ENCODE measurements at regions not wholly inside any gene's neighbourhood (a gene's known extent, or its start where the extent isn't known, plus 50 kb on each side); places are given as distances from the start of the nearest gene placed in this dataset.

DNA sequence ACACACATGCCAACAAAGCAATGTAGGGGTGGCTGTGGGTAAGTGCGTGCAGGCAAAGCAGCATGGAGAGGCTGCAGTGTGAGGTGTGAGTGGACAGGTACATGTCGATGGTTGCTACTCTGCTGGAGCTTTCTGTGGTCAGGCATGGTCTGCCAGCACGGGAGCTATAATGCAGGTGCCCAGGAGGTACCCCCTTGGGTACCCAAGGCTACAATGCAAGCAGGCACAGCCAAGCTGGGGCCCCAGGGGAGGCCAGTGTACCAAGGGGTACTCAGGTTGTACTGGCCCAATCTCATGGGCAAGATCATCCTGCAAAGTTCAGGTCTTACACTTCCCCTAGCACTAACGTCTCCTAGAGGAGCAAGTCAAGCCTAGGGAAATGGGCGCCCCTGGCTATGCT lies 58.4 kb upstream of the IRAK1BP1 start:
- Histone ChIP-seq H3K4me1 (ENCODE audit: control insufficient read depth in 1 of 2, insufficient read depth in 2 of 2, low read depth in 1 of 2, low read length in 1 of 2) (no peaks in the 10 kb centered on the region), H4K20me1 (ENCODE audit: insufficient read depth) (no peaks in the 10 kb centered on the region), H3K9ac (no peak overlapping the region), H2AFZ (ENCODE audit: low read depth) (no peak overlapping the region), H3K27ac (ENCODE audit: low read depth in 2 of 2, low read length in 1 of 2) (no peak overlapping the region), H3F3A (replicated peaks; ENCODE audit: insufficient read depth) (no peaks in the 10 kb centered on the region), H3K9me3 (no peaks in the 10 kb centered on the region), H3K4me3 (ENCODE audit: low read depth in 2 of 2, low read length in 1 of 2) (no peak overlapping the region), H3K9me2 (no peaks in the 10 kb centered on the region), H3K79me2 (ENCODE audit: insufficient read depth) (no peaks in the 10 kb centered on the region), H3K4me2 (no peak overlapping the region), H3K36me3 (replicated peaks in 1 of 2; ENCODE audit: control insufficient read depth in 1 of 2, insufficient read depth in 2 of 2, low read length in 1 of 2) (no peaks in the 10 kb centered on the region), H3K27me3 (ENCODE audit: insufficient read depth) (no peaks in the 10 kb centered on the region; the same call in 1 of the 2 replicates)
- ChIA-PET CTCF (no interaction called here), POLR2A (no interaction called here)
- no peak for DNase-seq
- 11% methylated on average over 4 of the region's 5 CpGs for WGBS (ENCODE audit: low lambda C conversion rate)
- TF ChIP-seq NFIC (IDR thresholded peaks at IDR 0.05; ENCODE audit: borderline replicate concordance) (no peak), FOSL2 (IDR thresholded peaks at IDR 0.05; ENCODE audit: borderline replicate concordance, low read depth) (no peak), JUND (IDR thresholded peaks at IDR 0.05) (no peak), YY1 (IDR thresholded peaks at IDR 0.05; ENCODE audit: low read depth) (no peak), TAF1 (IDR thresholded peaks at IDR 0.05; ENCODE audit: borderline replicate concordance, low read depth, low read length) (no peak), RAD21 (IDR thresholded peaks at IDR 0.05; ENCODE audit: low read length) (no peak)
- TF ChIP-seq, protein P1, sequence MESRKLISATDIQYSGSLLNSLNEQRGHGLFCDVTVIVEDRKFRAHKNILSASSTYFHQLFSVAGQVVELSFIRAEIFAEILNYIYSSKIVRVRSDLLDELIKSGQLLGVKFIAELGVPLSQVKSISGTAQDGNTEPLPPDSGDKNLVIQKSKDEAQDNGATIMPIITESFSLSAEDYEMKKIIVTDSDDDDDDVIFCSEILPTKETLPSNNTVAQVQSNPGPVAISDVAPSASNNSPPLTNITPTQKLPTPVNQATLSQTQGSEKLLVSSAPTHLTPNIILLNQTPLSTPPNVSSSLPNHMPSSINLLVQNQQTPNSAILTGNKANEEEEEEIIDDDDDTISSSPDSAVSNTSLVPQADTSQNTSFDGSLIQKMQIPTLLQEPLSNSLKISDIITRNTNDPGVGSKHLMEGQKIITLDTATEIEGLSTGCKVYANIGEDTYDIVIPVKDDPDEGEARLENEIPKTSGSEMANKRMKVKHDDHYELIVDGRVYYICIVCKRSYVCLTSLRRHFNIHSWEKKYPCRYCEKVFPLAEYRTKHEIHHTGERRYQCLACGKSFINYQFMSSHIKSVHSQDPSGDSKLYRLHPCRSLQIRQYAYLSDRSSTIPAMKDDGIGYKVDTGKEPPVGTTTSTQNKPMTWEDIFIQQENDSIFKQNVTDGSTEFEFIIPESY (IDR thresholded peaks at IDR 0.05; ENCODE audit: borderline replicate concordance, low read depth) = no peak
- TF ChIP-seq, protein P2, sequence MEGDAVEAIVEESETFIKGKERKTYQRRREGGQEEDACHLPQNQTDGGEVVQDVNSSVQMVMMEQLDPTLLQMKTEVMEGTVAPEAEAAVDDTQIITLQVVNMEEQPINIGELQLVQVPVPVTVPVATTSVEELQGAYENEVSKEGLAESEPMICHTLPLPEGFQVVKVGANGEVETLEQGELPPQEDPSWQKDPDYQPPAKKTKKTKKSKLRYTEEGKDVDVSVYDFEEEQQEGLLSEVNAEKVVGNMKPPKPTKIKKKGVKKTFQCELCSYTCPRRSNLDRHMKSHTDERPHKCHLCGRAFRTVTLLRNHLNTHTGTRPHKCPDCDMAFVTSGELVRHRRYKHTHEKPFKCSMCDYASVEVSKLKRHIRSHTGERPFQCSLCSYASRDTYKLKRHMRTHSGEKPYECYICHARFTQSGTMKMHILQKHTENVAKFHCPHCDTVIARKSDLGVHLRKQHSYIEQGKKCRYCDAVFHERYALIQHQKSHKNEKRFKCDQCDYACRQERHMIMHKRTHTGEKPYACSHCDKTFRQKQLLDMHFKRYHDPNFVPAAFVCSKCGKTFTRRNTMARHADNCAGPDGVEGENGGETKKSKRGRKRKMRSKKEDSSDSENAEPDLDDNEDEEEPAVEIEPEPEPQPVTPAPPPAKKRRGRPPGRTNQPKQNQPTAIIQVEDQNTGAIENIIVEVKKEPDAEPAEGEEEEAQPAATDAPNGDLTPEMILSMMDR (IDR thresholded peaks at IDR 0.05) = no peak
- TF ChIP-seq, protein P3, sequence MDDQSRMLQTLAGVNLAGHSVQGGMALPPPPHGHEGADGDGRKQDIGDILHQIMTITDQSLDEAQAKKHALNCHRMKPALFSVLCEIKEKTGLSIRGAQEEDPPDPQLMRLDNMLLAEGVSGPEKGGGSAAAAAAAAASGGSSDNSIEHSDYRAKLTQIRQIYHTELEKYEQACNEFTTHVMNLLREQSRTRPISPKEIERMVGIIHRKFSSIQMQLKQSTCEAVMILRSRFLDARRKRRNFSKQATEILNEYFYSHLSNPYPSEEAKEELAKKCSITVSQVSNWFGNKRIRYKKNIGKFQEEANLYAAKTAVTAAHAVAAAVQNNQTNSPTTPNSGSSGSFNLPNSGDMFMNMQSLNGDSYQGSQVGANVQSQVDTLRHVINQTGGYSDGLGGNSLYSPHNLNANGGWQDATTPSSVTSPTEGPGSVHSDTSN (IDR thresholded peaks at IDR 0.05) = no peak

GRCh38 chr6:78810146-78810545 lies 57.2 kb upstream of the IRAK1BP1 start:
- Histone ChIP-seq H3K4me1 (ENCODE audit: control insufficient read depth in 1 of 2, insufficient read depth in 2 of 2, low read depth in 1 of 2, low read length in 1 of 2) (no peaks in the 10 kb centered on the region), H4K20me1 (ENCODE audit: insufficient read depth) (no peaks in the 10 kb centered on the region), H3F3A (replicated peaks; ENCODE audit: insufficient read depth) (no peaks in the 10 kb centered on the region), H3K9me3 (no peaks in the 10 kb centered on the region), H3K36me3 (replicated peaks in 1 of 2; ENCODE audit: control insufficient read depth in 1 of 2, insufficient read depth in 2 of 2, low read length in 1 of 2) (no peaks in the 10 kb centered on the region), H3K27me3 (ENCODE audit: insufficient read depth) (no peaks in the 10 kb centered on the region; the same call in 1 of the 2 replicates), H3K9ac (no peak overlapping the region), H3K9me2 (no peaks in the 10 kb centered on the region), H3K4me3 (ENCODE audit: low read depth in 2 of 2, low read length in 1 of 2) (no peak overlapping the region; a peak in 1 of 4 replicates), H2AFZ (ENCODE audit: low read depth) (no peak overlapping the region), H3K4me2 (no peak overlapping the region), H3K79me2 (ENCODE audit: insufficient read depth) (no peaks in the 10 kb centered on the region), H3K27ac (ENCODE audit: low read depth in 2 of 2, low read length in 1 of 2) (no peak overlapping the region)
- POLR2A ChIA-PET = no interaction called here
- CTCF ChIA-PET = interaction anchor here (0.6 to 2.0 kb wide), 8 partner anchors 13 to 1190 kb away, joined by 3 to 10 read pairs (median 3); no protein-coding TSS in a partner anchor
- peak; percentile 41 for DNase-seq
- WGBS (ENCODE audit: low lambda C conversion rate) = 0% methylated on average over 1 of the region's 1 CpG
- TF ChIP-seq, protein P2 (IDR thresholded peaks at IDR 0.05) = peak; percentile 74
- TF ChIP-seq NFIC (IDR thresholded peaks at IDR 0.05; ENCODE audit: borderline replicate concordance) (no peak), GATA2 (CRISPR knock-in tag; IDR thresholded peaks at IDR 0.05) (no peak), TEAD4 (IDR thresholded peaks at IDR 0.05; ENCODE audit: borderline replicate concordance, insufficient read depth) (no peak), ELF1 (IDR thresholded peaks at IDR 0.05) (no peak), SMC3 (IDR thresholded peaks at IDR 0.05; ENCODE audit: low read depth, low read length) (peak; percentile 82), MXI1 (IDR thresholded peaks at IDR 0.05; ENCODE audit: low read depth, low read length) (no peak), USF1 (IDR thresholded peaks at IDR 0.05; ENCODE audit: borderline replicate concordance, low read depth) (no peak), RAD21 (IDR thresholded peaks at IDR 0.05; ENCODE audit: low read length) (peak; percentile 81)
- TF ChIP-seq, protein P1 (IDR thresholded peaks at IDR 0.05; ENCODE audit: borderline replicate concordance, low read depth) = no peak
- TF ChIP-seq, protein P4, sequence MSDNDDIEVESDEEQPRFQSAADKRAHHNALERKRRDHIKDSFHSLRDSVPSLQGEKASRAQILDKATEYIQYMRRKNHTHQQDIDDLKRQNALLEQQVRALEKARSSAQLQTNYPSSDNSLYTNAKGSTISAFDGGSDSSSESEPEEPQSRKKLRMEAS (IDR thresholded peaks at IDR 0.05; ENCODE audit: low read depth) = no peak
